Prostate gland (tissue), 2 donors: ENCODE measurements at regions not wholly inside any gene's neighbourhood (a gene's known extent, or its start where the extent isn't known, plus 50 kb on each side); places are given as distances from the start of the nearest gene placed in this dataset.
"Not testable (repeated sequence)": the region's sequence is repeated elsewhere in the genome, so short reads cannot be mapped to it uniquely, and the experiment has no call there.

Experiments used
- DNase-seq: peaks from one replicate; pipeline ENCODE4 v3.0.0-alpha.2; 2019; ENCODE audit warnings: low spot score
- H3K27ac ChIP-seq, 2 donors: fragments of 200-600 bp; sonication (generic); 2 replicates each; pipeline ENCODE4 v1.5.1; 2017 to 2019
- H3K27me3 ChIP-seq: fragments of 200-600 bp; sonication (generic); replicated peaks from 2 replicates; pipeline ENCODE4 v1.5.1; 2019; ENCODE audit not compliant: insufficient read depth
- H3K36me3 ChIP-seq, 2 donors: fragments of 200-600 bp; sonication (generic); 1 replicate in 1 of 2; 2 replicates in 1 of 2; pipeline versions ENCODE4 v1.5.1 to v1.8.1; 2017 to 2019
- H3K4me1 ChIP-seq: fragments of 200-600 bp; sonication (generic); replicated peaks from 2 replicates; pipeline ENCODE4 v1.5.1; 2019
- H3K4me3 ChIP-seq, 2 donors: fragments of 200-600 bp; sonication (generic); 2 replicates each; pipeline ENCODE4 v1.5.1; 2017 to 2019
- H3K9me3 ChIP-seq: fragments of 200-600 bp; sonication (generic); 2 replicates; pipeline ENCODE4 v1.5.1; 2017
- POLR2A ChIP-seq: fragments of 450-650 bp; IDR thresholded peaks from one replicate; pipeline ENCODE4 v1.6.1; 2016; ENCODE audit warnings: antibody characterized with exemption, mild to moderate bottlenecking
- POLR2AphosphoS5 ChIP-seq: sonication (generic); formaldehyde crosslinking; IDR thresholded peaks from one replicate; pipeline ENCODE4 v1.6.1; 2017; ENCODE audit warnings: antibody characterized with exemption
- WGBS: methylation state at CpG from one replicate; pipeline ENCODE4 v1.1.5; 2018; 5-methylcytosine and 5-hydroxymethylcytosine counted together
- intact Hi-C: fragments of 100-400 bp; cut with DNase I; formaldehyde crosslinking; loops from one replicate; pipeline ENCODE4 v1.14.2; 2022
- TF ChIP-seq, protein P1 (sequence below), 4 experiments: fragments of 200-600 bp in 2 of 4; fragments of 450-650 bp in 2 of 4; sonication (generic) in 2 of 4; IDR thresholded peaks; 1 replicate in 3 of 4; 2 replicates in 1 of 4; pipeline ENCODE4 v1.5.1; 2016 to 2019; ENCODE audit warnings: antibody characterized with exemption in 4 of 4, mild to moderate bottlenecking in 2 of 4, moderate library complexity in 2 of 4

DNA sequence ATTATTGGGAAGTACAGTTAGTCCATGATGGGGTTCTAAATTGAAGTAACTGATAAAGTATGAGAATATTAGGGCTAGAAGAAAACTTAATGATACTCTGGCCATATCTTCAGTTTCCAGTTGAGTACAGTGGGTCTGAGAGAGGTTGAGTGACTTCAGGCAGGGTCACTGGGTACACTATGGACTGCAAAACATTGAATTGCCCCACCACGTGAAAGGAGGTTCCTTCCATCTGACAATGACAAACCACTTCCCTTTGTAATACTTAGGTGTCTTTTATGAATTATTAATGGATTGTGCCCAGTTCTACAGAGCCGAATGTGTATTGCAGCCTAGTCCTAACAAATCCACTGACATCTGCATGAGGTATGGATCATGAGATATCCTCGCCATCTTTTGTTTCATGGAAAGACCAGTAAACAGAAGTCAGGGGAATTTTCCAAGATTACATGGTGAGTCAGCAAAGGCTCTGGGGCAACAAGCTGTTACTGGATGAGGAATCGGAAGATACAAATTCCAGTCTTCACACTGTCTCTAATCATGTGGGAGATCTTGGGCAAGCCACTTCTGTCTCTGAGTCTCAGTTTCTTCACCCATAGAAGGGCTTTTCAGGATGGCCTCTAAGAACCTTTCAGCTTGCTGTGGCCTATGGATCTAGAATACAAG lies 66.5 kb upstream of the BCL6 start:
- Histone ChIP-seq H3K4me3 (no peak overlapping the region), H3K27ac (no peak overlapping the region), H3K27me3 (no peaks in the 10 kb centered on the region), H3K4me1 (peaks cover 12% of the 10 kb centered on the region), H3K9me3 (no peaks in the 10 kb centered on the region), H3K36me3 (no peaks in the 10 kb centered on the region)
- intact Hi-C loops, result no loop called here
- TF ChIP-seq POLR2AphosphoS5 (no peak), POLR2A (no peak)
- TF ChIP-seq, protein P1, sequence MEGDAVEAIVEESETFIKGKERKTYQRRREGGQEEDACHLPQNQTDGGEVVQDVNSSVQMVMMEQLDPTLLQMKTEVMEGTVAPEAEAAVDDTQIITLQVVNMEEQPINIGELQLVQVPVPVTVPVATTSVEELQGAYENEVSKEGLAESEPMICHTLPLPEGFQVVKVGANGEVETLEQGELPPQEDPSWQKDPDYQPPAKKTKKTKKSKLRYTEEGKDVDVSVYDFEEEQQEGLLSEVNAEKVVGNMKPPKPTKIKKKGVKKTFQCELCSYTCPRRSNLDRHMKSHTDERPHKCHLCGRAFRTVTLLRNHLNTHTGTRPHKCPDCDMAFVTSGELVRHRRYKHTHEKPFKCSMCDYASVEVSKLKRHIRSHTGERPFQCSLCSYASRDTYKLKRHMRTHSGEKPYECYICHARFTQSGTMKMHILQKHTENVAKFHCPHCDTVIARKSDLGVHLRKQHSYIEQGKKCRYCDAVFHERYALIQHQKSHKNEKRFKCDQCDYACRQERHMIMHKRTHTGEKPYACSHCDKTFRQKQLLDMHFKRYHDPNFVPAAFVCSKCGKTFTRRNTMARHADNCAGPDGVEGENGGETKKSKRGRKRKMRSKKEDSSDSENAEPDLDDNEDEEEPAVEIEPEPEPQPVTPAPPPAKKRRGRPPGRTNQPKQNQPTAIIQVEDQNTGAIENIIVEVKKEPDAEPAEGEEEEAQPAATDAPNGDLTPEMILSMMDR (IDR thresholded peaks at IDR 0.05), result no peak
- WGBS, result 71% methylated on average over 4 of the region's 4 CpGs
- DNase-seq, result no peak

DNA sequence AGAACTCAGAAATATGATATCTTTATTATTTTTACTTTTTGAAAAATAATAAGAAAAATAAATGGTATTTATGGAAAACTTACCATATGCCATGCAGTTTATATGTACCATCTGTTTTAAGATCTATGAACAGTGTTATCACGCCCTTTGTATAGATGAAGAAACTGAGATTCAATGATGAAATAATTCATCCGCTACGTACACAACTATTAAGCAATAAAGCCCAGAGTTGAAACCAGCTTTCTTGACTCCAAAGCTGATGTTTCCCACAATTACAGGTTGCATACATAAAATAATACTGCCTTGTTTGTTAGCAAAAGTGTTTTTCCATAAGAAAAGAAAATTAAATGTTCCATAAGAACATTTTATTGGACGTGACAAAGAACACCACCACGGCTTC lies 67.2 kb upstream of the BCL6 start:
- no peak overlapping the region for H3K4me3 ChIP-seq
- no peaks in the 10 kb centered on the region for H3K9me3 ChIP-seq
- TF ChIP-seq, protein P1 (IDR thresholded peaks at IDR 0.05), result no peak
- TF ChIP-seq POLR2A (no peak), POLR2AphosphoS5 (no peak)
- DNase-seq, result no peak
- intact Hi-C loops, result no loop called here
- 88% methylated on average over 5 of the region's 5 CpGs for WGBS
- H3K27me3 ChIP-seq, result no peaks in the 10 kb centered on the region
- H3K36me3 ChIP-seq, result no peaks in the 10 kb centered on the region
- peaks cover 12% of the 10 kb centered on the region for H3K4me1 ChIP-seq
- no peak overlapping the region for H3K27ac ChIP-seq

DNA sequence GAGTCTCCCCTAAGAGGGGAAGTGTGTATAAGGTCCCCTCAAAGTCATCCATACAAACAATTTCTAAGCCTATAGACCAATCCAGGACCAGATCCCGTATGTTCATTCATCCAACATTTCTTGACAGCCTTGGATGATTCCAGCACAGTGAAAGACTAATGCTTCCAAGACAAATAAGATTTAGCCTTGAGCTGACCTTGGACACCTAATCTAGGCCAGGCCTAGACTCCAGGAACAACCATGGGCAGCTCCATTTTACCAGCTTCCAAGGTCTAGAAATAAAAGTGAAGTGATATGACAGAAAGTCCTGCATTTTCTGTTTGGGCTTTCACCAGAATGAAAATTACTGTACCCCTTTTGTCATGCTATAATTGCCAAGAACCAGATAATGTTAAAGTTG lies 67.9 kb upstream of the BCL6 start:
- Histone ChIP-seq H3K27me3 (no peaks in the 10 kb centered on the region), H3K4me3 (no peak overlapping the region), H3K4me1 (peaks cover 12% of the 10 kb centered on the region), H3K9me3 (no peaks in the 10 kb centered on the region), H3K27ac (no peak overlapping the region), H3K36me3 (no peaks in the 10 kb centered on the region)
- DNase-seq, result no peak
- intact Hi-C loops, result no loop called here
- WGBS, result 100% methylated on average over 1 of the region's 1 CpG
- TF ChIP-seq, protein P1 (IDR thresholded peaks at IDR 0.05), result no peak
- no peak for TF ChIP-seq POLR2A

DNA sequence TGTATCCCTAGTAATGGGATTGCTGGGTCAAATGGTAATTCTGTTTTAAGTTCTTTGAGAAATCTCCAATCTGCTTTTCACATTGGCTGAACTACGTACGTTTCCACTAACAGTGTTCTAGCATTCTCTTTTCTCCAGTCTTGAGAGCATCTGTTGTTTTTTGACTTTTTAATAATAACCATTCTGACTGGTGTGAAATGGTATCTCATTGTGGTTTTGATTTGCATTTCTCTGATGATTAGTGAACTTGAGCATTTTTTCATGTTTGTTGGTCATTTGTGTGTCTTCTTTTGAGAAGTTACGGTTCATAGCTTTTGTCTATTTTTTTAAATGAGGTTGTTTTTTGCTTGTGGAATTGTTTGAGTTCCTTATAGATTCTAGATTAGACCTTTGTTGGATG lies 72.5 kb upstream of the BCL6 start:
- DNase-seq, H3K27me3 ChIP-seq, H3K27ac ChIP-seq, H3K9me3 ChIP-seq, intact Hi-C loops, H3K36me3 ChIP-seq, H3K4me3 ChIP-seq, H3K4me1 ChIP-seq: not testable (repeated sequence)
- 99% methylated on average over 3 of the region's 3 CpGs for WGBS

DNA sequence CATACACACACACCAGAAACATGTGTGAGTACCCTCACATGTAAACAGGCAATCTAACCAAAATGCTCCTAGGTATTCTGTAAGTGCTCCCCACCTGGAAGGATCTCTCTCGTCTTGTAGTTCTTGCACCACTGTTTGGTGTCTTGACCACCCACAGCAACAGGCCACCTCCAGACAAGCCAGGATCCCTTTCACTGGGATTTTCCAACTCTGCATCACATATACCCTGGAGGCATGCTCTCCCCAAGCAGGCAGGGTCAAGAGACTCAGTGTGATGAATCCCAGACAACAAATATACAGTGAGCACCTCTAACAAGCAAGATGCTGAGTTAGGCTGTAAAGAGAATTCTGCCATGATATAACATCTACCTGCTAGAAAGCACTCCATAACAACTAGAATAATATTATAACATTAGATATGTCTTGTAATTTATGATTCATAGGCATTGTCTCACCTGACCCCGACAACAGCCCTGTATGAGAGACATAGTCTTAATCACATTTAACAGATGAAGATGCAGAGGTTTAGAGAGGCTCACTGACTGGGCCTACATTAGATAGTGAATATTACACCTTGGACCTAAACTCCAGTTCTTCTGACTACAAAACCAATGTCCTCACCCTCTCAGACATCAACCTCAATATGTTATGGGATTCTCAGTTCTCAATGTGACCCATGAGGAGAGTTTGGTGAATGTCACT lies 76.5 kb upstream of the BCL6 start:
- Histone ChIP-seq H3K27ac (no peak overlapping the region), H3K27me3 (no peaks in the 10 kb centered on the region), H3K4me3 (no peak overlapping the region), H3K4me1 (no peaks in the 10 kb centered on the region), H3K9me3 (no peaks in the 10 kb centered on the region), H3K36me3 (no peaks in the 10 kb centered on the region)
- 88% methylated on average over 2 of the region's 2 CpGs for WGBS
- TF ChIP-seq POLR2AphosphoS5, result no peak
- TF ChIP-seq, protein P1 (IDR thresholded peaks at IDR 0.05), result no peak
- no peak for TF ChIP-seq POLR2A
- DNase-seq, result no peak
- intact Hi-C loops, result no loop called here
